HepG2 (cell line): ENCODE measurements at regions not wholly inside any gene's neighbourhood (a gene's known extent, or its start where the extent isn't known, plus 50 kb on each side); places are given as distances from the start of the nearest gene placed in this dataset.
"Not testable (repeated sequence)": the region's sequence is repeated elsewhere in the genome, so short reads cannot be mapped to it uniquely, and the experiment has no call there.

Experiments
- ATAC-seq: fragments of 200-7000 bp; cut with Tn5 transposase; 3 replicates; pipeline ENCODE4 v1.9.1; 2020; ENCODE audit warnings: mild to moderate bottlenecking, moderate library complexity
- BruUV-seq: library from RNA; stranded (reverse); fragments of 400-500 nt; replicated peaks from 2 replicates; lab custom pipeline; 2021; lab: Mats Ljungman, UMichigan
- CTCF ChIA-PET: fragments of 300-600 bp; formaldehyde crosslinking; extraction: SDS; loops from one replicate; lab custom pipeline; 2021; ENCODE audit warnings: low total read pairs, inconsistent platforms, low intra/inter-chr PET ratio; lab: Yijun Ruan, JAX
- POLR2A ChIA-PET: fragments of 350-600 bp; sonication (Branson Sonifier 250); formaldehyde crosslinking; loops from one replicate; lab custom pipeline; 2020; ENCODE audit warnings: antibody characterized with exemption, inconsistent platforms; lab: Yijun Ruan, JAX
- DNase-seq: peaks from one replicate; pipeline ENCODE4 v3.0.0-alpha.2; 2015; ENCODE audit warnings: low spot score
- FAIRE-seq: peaks from 3 replicates; lab custom pipeline; 2011; peaks lifted over from hg19 to GRCh38; lab: Jason Lieb, UNC
- H2AFZ ChIP-seq: one replicate; pipeline ENCODE4 v1.6.1; 2011; ENCODE audit warnings: low read length, inconsistent platforms
- H3K27ac ChIP-seq: fragments of 300-600 bp; 3 replicates; pipeline ENCODE4 v1.8.0; 2011; ENCODE audit warnings: mixed run types, mild to moderate bottlenecking, mixed read lengths, low read length, inconsistent platforms; ENCODE audit not compliant: insufficient read depth; ENCODE audit errors: extremely low read length
- H3K27me3 ChIP-seq, 2 experiments: fragments of 200-600 bp in 1 of 2; 2 replicates in 1 of 2; 3 replicates in 1 of 2; pipeline versions ENCODE4 v1.6.0 to v1.8.0; 2011; ENCODE audit warnings: low read length in 2 of 2, mild to moderate bottlenecking in 2 of 2, moderate library complexity in 2 of 2, inconsistent platforms in 1 of 2; ENCODE audit not compliant: insufficient read depth in 2 of 2, control insufficient read depth in 1 of 2
- H3K36me3 ChIP-seq, 2 experiments: fragments of 200-600 bp in 1 of 2; replicated peaks in 1 of 2; 2 replicates in 1 of 2; 3 replicates in 1 of 2; pipeline versions ENCODE4 v1.5.1 to v1.8.0; 2011; ENCODE audit warnings: low read length in 2 of 2, inconsistent platforms in 1 of 2; ENCODE audit not compliant: insufficient read depth in 2 of 2, control insufficient read depth in 1 of 2
- H3K4me1 ChIP-seq: 2 replicates; pipeline ENCODE4 v1.5.1; 2012; ENCODE audit warnings: low read length, inconsistent platforms; ENCODE audit not compliant: insufficient read depth
- H3K4me2 ChIP-seq: 2 replicates; pipeline ENCODE4 v1.6.0; 2011; ENCODE audit warnings: low read depth, low read length, inconsistent platforms
- H3K4me3 ChIP-seq, 3 experiments: fragments of 200-600 bp in 1 of 3; sonication (generic), shearing (Covaris generic) in 1 of 3; replicated peaks in 1 of 3; 2 replicates each; pipeline ENCODE4 v1.5.1; 2011 to 2016; ENCODE audit warnings: low read length in 3 of 3, inconsistent platforms in 2 of 3, low read depth in 2 of 3, mild to moderate bottlenecking in 2 of 3, control low read depth in 1 of 3, mixed read lengths in 1 of 3; ENCODE audit not compliant: insufficient read depth in 1 of 3
- H3K79me2 ChIP-seq: one replicate; pipeline ENCODE4 v1.6.1; 2011; ENCODE audit warnings: low read length, inconsistent platforms; ENCODE audit not compliant: insufficient read depth
- H3K9ac ChIP-seq: 2 replicates; pipeline ENCODE4 v1.6.0; 2011; ENCODE audit warnings: mild to moderate bottlenecking, low read depth, low read length, inconsistent platforms; ENCODE audit not compliant: insufficient read depth
- H3K9me3 ChIP-seq: 2 replicates; pipeline ENCODE4 v1.5.1; 2012; ENCODE audit warnings: mild to moderate bottlenecking, low read length
- H4K20me1 ChIP-seq: 2 replicates; pipeline ENCODE4 v1.6.0; 2011; ENCODE audit warnings: inconsistent platforms, mild to moderate bottlenecking, low read length, moderate library complexity; ENCODE audit not compliant: insufficient read depth
- ATF7-NPFF ChIP-seq: sonication (generic); formaldehyde crosslinking; IDR thresholded peaks from 2 replicates; pipeline ENCODE4 v1.8.1; 2023; ENCODE audit warnings: mild to moderate bottlenecking, low read depth, missing genetic modification reagents, moderate library complexity
- ATRX ChIP-seq: sonication (generic); formaldehyde crosslinking; IDR thresholded peaks from 2 replicates; pipeline ENCODE4 v1.4.0; 2020; ENCODE audit warnings: missing genetic modification reagents, borderline replicate concordance
- BRD4 ChIP-seq: sonication (generic); formaldehyde crosslinking; IDR thresholded peaks from 2 replicates; pipeline ENCODE4 v1.4.0; 2020; ENCODE audit warnings: missing genetic modification reagents
- DR1 ChIP-seq: sonication (generic); formaldehyde crosslinking; IDR thresholded peaks from 2 replicates; pipeline ENCODE4 v1.8.0; 2021; ENCODE audit warnings: mild to moderate bottlenecking, missing genetic modification reagents, inconsistent platforms
- ESRRA ChIP-seq: sonication (generic); formaldehyde crosslinking; IDR thresholded peaks from 2 replicates; pipeline ENCODE4 v1.5.1; 2020; ENCODE audit warnings: mild to moderate bottlenecking, low read depth, missing genetic modification reagents
- KLF6 ChIP-seq: IDR thresholded peaks from 2 replicates; pipeline ENCODE4 v1.8.0; 2016; ENCODE audit warnings: missing biosample characterization, missing genetic modification reagents
- NPAS2 ChIP-seq: sonication (generic); formaldehyde crosslinking; IDR thresholded peaks from 2 replicates; pipeline ENCODE4 v1.8.0; 2022; ENCODE audit warnings: mild to moderate bottlenecking, missing genetic modification reagents, borderline replicate concordance
- SP1 ChIP-seq, 2 experiments: fragments of 450-650 bp in 1 of 2; sonication (generic) in 1 of 2; formaldehyde crosslinking in 1 of 2; IDR thresholded peaks; 2 replicates each; pipeline versions ENCODE4 v1.4.0 to v1.6.1; 2016 to 2020; ENCODE audit warnings: missing genetic modification reagents in 1 of 2
- SRSF1 ChIP-seq: fragments of 200-400 bp; formaldehyde crosslinking; optimal IDR thresholded peaks from 2 replicates; pipeline ENCODE3; 2017; ENCODE audit warnings: mild to moderate bottlenecking, low read depth, low read length, moderate library complexity
- STAG1 ChIP-seq: sonication (generic); formaldehyde crosslinking; IDR thresholded peaks from 2 replicates; pipeline ENCODE4 v1.4.0; 2020; ENCODE audit warnings: missing genetic modification reagents
- ZKSCAN8 ChIP-seq: IDR thresholded peaks from 2 replicates; pipeline ENCODE4 v1.6.1; 2016; ENCODE audit warnings: borderline replicate concordance, missing genetic modification reagents, missing compliant biosample characterization
- ZNF264 ChIP-seq: sonication (generic); formaldehyde crosslinking; IDR thresholded peaks from 2 replicates; pipeline ENCODE4 v1.4.0; 2020; ENCODE audit warnings: missing genetic modification reagents
- ZNF337 ChIP-seq: sonication (generic); formaldehyde crosslinking; IDR thresholded peaks from 2 replicates; pipeline ENCODE4 v1.5.1; 2020; ENCODE audit warnings: missing genetic modification reagents, low read depth, mild to moderate bottlenecking, borderline replicate concordance
- WGBS: methylation state at CpG from one replicate; pipeline ENCODE4 v1.1.6; 2017; ENCODE audit warnings: low lambda C conversion rate; 5-methylcytosine and 5-hydroxymethylcytosine counted together
- in situ Hi-C: cut with HindIII; loops from 2 replicates; pipeline ENCODE4 v1.10.0; 2017; ENCODE audit warnings: low pct_unique_long_range_greater_than_20kb; ENCODE audit not compliant: extremely low pct_ligation_motif_present
- intact Hi-C: fragments of 100-400 bp; cut with micrococcal nuclease; formaldehyde crosslinking; loops from one replicate; pipeline ENCODE4 v1.10.0; 2022; ENCODE audit not compliant: unreplicated experiment
- TF ChIP-seq, protein P1 (sequence below): sonication (generic); formaldehyde crosslinking; IDR thresholded peaks from 2 replicates; pipeline ENCODE4 v1.8.0; 2022; ENCODE audit warnings: missing genetic modification reagents, low read depth, mild to moderate bottlenecking, borderline replicate concordance

DNA sequence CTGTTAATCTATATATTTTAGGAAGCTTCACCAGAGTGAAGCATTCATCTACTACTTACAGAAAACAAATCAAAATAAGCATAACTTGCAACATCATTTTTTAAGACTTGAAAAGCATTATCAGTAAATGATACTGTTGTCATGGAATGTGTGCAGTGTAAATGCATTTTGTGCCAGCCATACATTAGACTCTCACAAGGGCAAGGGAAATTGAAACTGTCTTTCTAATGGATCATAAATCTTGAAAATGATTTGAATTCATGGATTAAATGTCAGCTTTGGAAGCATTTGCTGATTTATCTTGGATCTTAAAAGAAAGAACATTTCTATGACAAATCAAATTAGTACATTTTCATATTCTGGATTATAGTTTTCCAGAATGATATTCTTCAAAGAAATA lies 338.3 kb upstream of the SGO1 start:
- ChIA-PET CTCF (no interaction called here), POLR2A (no interaction called here)
- TF ChIP-seq ZKSCAN8 (CRISPR knock-in tag): no peak
- Histone ChIP-seq H3K4me1 (no peaks in the 10 kb centered on the region), H3K36me3 (no peaks in the 10 kb centered on the region), H3K4me3 (no peak overlapping the region), H3K79me2 (no peaks in the 10 kb centered on the region), H4K20me1 (no peaks in the 10 kb centered on the region), H3K27me3 (no peaks in the 10 kb centered on the region), H3K4me2 (no peak overlapping the region), H3K9me3 (peaks cover 40% of the 10 kb centered on the region; the same call in 1 of the 2 replicates), H3K27ac (no peak overlapping the region), H2AFZ (no peak overlapping the region), H3K9ac (no peak overlapping the region)
- no peak for FAIRE-seq
- no peak for DNase-seq
- in situ Hi-C loops: no loop called here
- intact Hi-C loops: no loop called here
- no TSS peak for BruUV-seq
- ATAC-seq: no peak

DNA sequence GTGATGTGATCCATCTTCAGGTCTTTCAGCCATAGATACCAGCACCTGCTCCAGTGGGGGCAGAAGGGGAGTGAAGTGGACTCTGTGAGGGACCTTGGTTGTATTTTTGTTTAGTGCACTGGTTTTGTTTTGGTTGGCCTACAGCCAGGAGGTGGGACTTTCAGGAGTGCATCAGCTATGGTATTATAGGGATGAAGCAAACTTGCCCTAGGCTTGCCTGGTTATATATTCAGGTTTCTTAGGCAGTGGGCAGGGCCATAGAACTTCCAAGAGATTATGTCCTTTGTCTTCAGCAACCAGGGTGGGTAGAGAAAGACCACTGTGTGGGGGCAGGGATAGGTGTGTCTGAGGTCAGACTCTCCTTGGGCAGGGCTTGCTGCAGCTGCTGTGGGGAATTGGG lies 337.3 kb upstream of the SGO1 start:
- ChIA-PET POLR2A (no interaction called here), CTCF (no interaction called here)
- intact Hi-C loops: no loop called here
- Histone ChIP-seq H2AFZ (no peak overlapping the region), H3K9me3 (peaks cover 40% of the 10 kb centered on the region; the same call in 1 of the 2 replicates), H3K4me3 (no peak overlapping the region), H3K27ac (no peak overlapping the region), H3K79me2 (no peaks in the 10 kb centered on the region), H4K20me1 (no peaks in the 10 kb centered on the region), H3K27me3 (no peaks in the 10 kb centered on the region), H3K36me3 (no peaks in the 10 kb centered on the region), H3K4me1 (no peaks in the 10 kb centered on the region), H3K4me2 (no peak overlapping the region), H3K9ac (no peak overlapping the region)
- in situ Hi-C loops: no loop called here
- no peak for DNase-seq
- no peak for FAIRE-seq
- no peak for ATAC-seq
- no TSS peak for BruUV-seq
- TF ChIP-seq ESRRA (CRISPR knock-in tag) (no peak), ZNF337 (CRISPR knock-in tag) (no peak), DR1 (CRISPR knock-in tag) (no peak), ATF7-NPFF (CRISPR knock-in tag) (no peak), SP1 (IDR thresholded peaks at IDR 0.05) (no peak), SP1 (CRISPR knock-in tag; IDR thresholded peaks at IDR 0.05) (no peak), STAG1 (CRISPR knock-in tag) (no peak), NPAS2 (no peak), KLF6 (CRISPR knock-in tag) (no peak), BRD4 (no peak), ZNF264 (no peak), ATRX (no peak), SRSF1 (no peak)
- TF ChIP-seq, protein P1, sequence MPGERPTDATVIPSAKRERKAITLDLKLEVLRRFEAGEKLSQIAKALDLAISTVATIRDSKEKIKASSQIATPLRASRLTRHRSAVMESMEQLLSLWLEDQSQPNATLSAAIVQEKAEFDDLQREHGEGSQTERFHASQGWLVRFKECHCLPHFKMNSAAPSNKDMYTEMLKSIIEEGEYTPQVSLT (CRISPR knock-in tag): no peak

DNA sequence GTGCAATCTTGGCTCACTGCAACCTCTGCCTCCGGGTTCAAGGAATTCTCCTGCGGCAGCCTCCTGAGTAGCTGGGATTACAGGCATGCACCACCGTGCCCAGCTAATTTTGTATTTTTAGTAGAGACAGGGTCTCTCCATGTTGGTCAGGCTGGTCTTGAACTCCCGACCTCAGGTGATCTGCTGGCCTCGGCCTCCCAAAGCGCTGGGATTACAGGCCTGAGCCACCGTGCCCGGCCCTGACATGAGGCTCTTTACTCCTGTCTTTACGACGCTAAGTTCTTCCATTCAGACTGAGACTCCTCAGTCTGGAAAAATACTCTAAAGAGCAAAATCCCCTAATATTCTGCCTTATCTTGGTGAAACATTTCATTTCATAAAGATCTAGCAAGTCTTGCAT lies 331.3 kb upstream of the SGO1 start:
- DNase-seq, H3K79me2 ChIP-seq, ATAC-seq, H3K9me3 ChIP-seq, H3K4me3 ChIP-seq, H3K9ac ChIP-seq, H3K27ac ChIP-seq, H3K4me1 ChIP-seq, H3K4me2 ChIP-seq, CTCF ChIA-PET, H4K20me1 ChIP-seq, in situ Hi-C loops, H2AFZ ChIP-seq, POLR2A ChIA-PET, FAIRE-seq, H3K36me3 ChIP-seq, H3K27me3 ChIP-seq, BruUV-seq: not testable (repeated sequence)
- intact Hi-C loops: loop anchor here (10.0 kb wide), 1 partner anchor 147 kb away; no protein-coding TSS in a partner anchor
- 64% methylated on average over 9 of the region's 10 CpGs for WGBS
